GM12873 (cell line): ENCODE measurements at regions not wholly inside any gene's neighbourhood (a gene's known extent, or its start where the extent isn't known, plus 50 kb on each side); places are given as distances from the start of the nearest gene placed in this dataset.

Source experiments
- TF ChIP-seq, protein P1 (sequence below): IDR thresholded peaks from 2 replicates; pipeline ENCODE4 v1.5.1; 2012; ENCODE audit warnings: low read depth, mild to moderate bottlenecking, moderate library complexity, low read length, control low read depth; ENCODE audit not compliant: insufficient read depth; ENCODE audit errors: missing control alignments

DNA sequence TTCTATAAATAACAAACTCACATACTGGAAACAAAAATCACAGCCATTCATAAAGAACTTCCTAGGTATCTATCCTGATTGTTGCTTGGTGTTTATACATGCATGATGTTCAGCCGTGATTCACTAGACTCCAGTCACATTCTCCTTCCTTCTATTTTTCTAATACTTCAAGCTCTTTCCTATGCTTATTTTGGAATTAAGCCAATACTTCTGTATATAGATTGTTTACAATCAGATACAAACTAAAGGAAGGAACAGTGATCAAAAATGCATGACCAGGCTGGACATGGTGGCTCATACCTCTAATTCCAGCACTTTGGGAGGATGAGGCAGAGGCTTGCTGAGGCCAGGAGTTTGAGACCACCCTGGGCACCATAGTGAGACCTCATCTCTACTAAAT, 377.5 kb upstream of the IRAK1BP1 start:
- TF ChIP-seq, protein P1, sequence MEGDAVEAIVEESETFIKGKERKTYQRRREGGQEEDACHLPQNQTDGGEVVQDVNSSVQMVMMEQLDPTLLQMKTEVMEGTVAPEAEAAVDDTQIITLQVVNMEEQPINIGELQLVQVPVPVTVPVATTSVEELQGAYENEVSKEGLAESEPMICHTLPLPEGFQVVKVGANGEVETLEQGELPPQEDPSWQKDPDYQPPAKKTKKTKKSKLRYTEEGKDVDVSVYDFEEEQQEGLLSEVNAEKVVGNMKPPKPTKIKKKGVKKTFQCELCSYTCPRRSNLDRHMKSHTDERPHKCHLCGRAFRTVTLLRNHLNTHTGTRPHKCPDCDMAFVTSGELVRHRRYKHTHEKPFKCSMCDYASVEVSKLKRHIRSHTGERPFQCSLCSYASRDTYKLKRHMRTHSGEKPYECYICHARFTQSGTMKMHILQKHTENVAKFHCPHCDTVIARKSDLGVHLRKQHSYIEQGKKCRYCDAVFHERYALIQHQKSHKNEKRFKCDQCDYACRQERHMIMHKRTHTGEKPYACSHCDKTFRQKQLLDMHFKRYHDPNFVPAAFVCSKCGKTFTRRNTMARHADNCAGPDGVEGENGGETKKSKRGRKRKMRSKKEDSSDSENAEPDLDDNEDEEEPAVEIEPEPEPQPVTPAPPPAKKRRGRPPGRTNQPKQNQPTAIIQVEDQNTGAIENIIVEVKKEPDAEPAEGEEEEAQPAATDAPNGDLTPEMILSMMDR: no peak

DNA sequence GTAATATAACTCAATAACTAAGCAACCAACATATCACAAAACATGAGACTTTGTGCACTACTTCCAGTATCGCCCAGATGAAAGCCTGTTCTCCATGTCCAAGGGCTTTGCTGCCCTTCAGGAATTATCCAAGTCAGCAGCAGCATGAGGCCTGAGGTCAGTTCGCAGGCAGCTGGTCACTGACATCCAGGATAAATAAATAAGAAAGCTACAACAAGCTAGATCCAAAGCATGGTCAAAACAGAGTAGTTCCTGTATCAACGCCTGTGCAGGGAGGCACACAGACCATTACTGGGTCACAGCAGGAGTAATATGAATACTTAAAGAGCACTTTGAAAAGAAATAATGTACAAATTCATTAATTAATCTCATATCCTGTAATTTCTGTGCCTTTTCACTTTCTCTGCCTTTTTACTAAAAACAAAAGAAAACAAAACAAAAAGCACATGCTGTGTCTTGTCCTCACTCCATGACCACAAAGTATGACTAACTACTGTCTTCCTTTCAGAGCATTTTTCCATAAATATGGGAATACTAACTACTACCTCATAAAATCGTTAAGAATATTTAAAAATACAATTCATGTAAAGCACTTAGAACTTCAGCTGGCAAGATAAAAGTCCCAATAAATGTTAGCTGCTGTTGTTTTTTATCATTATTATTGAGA, 374.9 kb upstream of the IRAK1BP1 start:
- TF ChIP-seq, protein P1: no peak

DNA sequence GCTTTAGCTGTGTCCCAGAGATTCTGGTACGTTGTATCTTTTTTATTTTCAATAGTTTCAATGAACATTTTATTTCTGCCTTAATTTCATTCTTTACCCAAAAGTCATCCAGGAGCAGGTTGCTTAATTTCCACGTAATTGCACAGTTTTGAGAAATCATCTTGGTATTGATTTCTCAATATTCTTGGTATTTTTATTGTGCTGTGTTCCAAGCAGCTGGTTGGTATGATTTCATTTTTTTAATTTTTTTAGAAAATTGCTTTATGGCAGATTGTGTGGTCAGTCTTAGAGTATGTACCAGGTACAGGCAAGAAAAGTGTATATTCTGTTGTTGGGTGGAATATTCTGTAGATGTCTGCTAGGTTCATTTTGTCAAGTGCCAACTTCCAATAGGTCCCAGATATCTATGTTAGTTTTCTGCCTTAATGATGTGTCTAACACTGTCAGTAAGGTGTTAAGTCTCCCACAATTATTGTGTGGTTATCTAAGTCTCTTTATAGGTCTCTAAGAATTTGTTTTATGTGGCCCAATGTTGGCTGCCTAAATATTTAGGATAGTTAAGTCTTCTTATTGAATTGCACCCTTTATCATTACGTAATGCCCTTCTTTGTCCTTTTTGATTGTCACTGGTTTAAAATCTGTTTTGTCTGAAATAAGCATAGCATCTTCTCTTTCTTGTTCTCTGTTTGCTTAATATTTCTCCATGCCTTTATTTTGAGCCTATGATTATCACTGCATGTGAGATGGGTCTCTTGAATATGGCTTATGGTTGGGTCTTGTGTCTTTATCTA, 366.9 kb upstream of the IRAK1BP1 start:
- TF ChIP-seq, protein P1: no peak

DNA sequence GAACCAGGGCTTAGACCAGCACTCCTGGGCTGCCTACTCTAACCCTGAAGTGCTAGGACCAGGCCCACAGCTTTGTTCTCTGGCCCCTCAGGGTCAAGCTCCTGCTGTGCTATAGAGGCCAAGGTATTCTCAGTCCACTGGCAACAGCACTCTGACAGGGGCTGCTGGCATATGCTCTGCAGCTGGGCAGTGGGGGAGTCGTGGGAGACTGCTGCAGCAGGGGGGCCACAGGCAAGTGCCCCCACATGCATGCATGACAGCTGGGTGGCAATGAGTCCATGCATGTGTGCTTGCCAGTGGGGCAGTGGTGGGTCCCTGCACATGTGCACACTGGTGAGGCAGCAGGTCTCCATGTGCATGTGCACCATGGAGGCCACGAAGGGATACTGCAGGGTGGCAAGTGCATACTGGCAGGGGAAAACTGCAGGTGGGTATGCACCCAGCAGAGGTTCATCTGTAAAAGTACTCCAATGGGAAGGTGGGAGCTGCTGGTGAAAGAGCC, 364.9 kb upstream of the IRAK1BP1 start:
- TF ChIP-seq, protein P1: no peak

DNA sequence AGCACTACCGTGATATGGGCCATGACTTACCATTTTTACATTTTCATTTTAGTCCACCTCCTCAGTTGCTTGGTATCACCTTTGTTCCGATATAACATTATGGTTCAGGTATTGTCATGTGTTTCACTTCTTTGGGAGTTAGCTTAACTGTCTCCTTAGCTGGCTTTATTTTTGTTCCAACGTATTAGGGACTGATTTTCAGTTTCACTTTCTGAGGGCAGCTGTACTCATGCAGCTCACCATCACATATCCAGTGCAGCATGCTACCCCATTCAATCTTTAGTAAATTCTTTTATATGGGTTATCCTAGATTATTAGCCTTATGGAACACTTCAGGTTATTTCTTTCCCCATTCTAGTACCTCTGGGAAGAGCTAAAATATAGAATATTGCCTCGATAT, 362.2 kb upstream of the IRAK1BP1 start:
- TF ChIP-seq, protein P1: no peak

DNA sequence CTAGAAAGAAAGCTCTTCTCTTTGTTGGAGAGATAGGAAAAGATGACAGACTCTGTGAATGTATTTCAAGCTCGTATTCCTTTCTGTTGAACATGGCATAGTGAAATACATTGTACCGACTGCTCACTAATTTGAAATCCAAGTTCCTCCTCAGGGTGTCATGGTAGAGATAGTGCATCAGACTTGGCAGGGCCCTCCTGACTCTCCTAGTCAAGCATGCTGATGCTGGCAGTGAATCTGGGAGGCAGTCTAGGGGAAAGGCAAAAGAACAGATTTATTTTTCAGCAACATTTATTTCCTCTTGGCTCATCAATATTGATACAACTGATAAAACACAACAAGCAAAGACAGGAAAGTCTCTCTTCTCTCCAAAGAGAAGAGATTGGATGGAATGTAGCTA, 356.3 kb upstream of the IRAK1BP1 start:
- TF ChIP-seq, protein P1: no peak

DNA sequence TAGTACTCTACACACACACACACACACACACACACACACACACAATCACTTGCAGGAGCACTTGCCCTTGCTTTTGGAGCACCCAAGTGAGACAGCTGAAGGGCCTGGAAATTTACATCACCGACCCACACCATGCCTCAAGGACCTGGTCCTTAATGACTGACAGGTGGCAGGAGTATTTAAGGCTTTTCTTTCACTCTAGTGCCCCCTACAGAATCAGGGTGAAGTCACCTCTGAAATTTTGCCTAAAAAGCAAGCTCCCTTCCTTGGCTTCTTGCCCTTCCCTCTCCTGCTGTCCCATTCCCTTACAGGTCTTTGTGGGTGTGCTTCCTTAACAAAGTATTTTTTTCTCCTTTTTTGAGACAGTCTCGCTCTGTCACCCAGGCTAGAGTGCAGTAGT, 353.5 kb upstream of the IRAK1BP1 start:
- TF ChIP-seq, protein P1: peak; percentile 33
